Colonic mucosa (tissue), 4 donors: ENCODE measurements at regions not wholly inside any gene's neighbourhood (a gene's known extent, or its start where the extent isn't known, plus 50 kb on each side); places are given as distances from the start of the nearest gene placed in this dataset.
"Not testable (repeated sequence)": the region's sequence is repeated elsewhere in the genome, so short reads cannot be mapped to it uniquely, and the experiment has no call there.

Experiments used
- DNase-seq: peaks from one replicate; pipeline ENCODE4 v3.0.0-alpha.2; 2020
- H3K27ac ChIP-seq: fragments of 200-600 bp; one replicate; pipeline ENCODE4 v1.8.0; 2021
- H3K27me3 ChIP-seq: fragments of 200-600 bp; one replicate; pipeline ENCODE4 v1.8.0; 2021
- H3K36me3 ChIP-seq: fragments of 200-600 bp; one replicate; pipeline ENCODE4 v1.8.0; 2021
- H3K4me1 ChIP-seq: fragments of 200-600 bp; one replicate; pipeline ENCODE4 v1.8.0; 2021; ENCODE audit warnings: mild to moderate bottlenecking
- H3K4me3 ChIP-seq: fragments of 200-600 bp; one replicate; pipeline ENCODE4 v1.8.0; 2021
- H3K9ac ChIP-seq, 2 donors: one replicate each; pipeline ENCODE4 v1.7.0; 2013; ENCODE audit warnings: control low read depth in 2 of 2, low read depth in 2 of 2, low read length in 2 of 2
- H3K9me3 ChIP-seq: fragments of 200-600 bp; one replicate; pipeline ENCODE4 v1.8.0; 2021
- CTCF ChIP-seq: fragments of 200-600 bp; IDR thresholded peaks from one replicate; pipeline ENCODE4 v1.8.0; 2022; ENCODE audit warnings: antibody characterized with exemption, mild to moderate bottlenecking
- intact Hi-C: fragments of 100-400 bp; cut with DNase I; formaldehyde crosslinking; loops from one replicate; pipeline ENCODE4 v1.14.1; 2022
- donor health status: healthy.
- donor health status: DM: no; HTN: no; CAD: no.
- donor health status: DM: no; HTN: no; CAD: no.

DNA sequence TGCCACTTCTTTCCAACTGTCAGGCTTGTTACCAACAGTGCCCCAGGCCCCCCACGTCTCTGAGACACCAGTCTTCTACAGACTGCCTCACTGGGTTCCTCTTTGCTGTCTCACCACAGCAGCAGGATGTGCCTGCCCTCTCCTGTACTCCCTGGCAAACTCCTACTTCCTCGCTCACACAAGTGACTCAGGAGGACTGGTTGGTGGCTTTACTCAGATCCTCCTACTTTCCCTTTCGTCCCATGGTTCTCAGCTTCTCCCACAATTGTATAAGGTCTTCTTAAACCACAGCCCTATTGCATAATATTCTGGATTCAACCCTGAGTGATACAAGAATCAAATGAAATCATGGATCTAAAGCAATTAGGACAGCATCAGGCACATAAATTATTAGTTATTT lies 246.6 kb upstream of the PROK2 start:
- H3K9ac ChIP-seq = no peak overlapping the region
- no peaks in the 10 kb centered on the region for H3K4me1 ChIP-seq
- no peaks in the 10 kb centered on the region for H3K36me3 ChIP-seq
- H3K27me3 ChIP-seq = no peaks in the 10 kb centered on the region
- DNase-seq = no peak
- TF ChIP-seq CTCF = no peak
- H3K27ac ChIP-seq = no peak overlapping the region
- intact Hi-C loops = no loop called here
- no peak overlapping the region for H3K4me3 ChIP-seq
- H3K9me3 ChIP-seq = no peaks in the 10 kb centered on the region

DNA sequence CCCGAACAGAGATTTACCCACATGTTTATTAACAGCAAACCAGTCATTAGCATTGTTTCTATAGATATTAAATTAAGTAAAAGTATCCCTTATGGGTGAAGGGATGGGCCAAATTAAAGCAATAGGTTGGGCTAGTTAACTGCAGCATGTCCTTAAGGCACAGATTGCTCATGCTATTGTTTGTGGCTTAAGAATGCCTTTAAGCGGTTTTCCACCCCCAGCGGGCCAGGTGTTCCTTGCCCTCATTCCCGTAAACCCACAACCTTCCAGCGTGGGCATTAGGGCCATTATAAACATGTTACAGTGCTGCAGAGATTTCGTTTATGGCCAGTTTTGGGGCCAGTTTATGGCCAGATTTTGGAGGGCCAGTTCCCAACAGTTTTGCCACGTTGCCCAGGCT lies 245.3 kb upstream of the PROK2 start:
- H3K4me3 ChIP-seq, DNase-seq, H3K9me3 ChIP-seq, H3K27ac ChIP-seq, intact Hi-C loops, H3K4me1 ChIP-seq, H3K27me3 ChIP-seq, H3K36me3 ChIP-seq, H3K9ac ChIP-seq: not testable (repeated sequence)

DNA sequence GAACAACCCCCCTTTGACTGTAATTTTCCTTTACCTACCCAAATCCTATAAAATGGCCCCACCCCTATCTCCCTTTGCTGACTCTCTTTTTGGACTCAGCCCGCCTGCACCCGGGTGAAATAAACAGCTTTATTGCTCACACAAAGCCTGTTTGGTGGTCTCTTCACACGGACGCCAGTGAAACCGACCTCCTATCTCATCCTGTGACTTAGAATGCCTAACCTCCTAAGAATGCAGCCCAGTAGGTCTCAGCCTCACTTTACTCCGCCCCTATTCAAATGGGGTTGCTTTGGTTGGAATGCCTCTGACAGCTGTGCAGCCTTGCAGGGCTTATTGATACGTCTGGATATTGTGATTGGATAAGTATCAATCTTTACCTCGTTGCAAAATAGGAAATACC lies 243.8 kb upstream of the PROK2 start:
- H3K4me3 ChIP-seq, H3K9me3 ChIP-seq, H3K9ac ChIP-seq, H3K36me3 ChIP-seq, intact Hi-C loops, DNase-seq, H3K4me1 ChIP-seq, H3K27me3 ChIP-seq, H3K27ac ChIP-seq: not testable (repeated sequence)

DNA sequence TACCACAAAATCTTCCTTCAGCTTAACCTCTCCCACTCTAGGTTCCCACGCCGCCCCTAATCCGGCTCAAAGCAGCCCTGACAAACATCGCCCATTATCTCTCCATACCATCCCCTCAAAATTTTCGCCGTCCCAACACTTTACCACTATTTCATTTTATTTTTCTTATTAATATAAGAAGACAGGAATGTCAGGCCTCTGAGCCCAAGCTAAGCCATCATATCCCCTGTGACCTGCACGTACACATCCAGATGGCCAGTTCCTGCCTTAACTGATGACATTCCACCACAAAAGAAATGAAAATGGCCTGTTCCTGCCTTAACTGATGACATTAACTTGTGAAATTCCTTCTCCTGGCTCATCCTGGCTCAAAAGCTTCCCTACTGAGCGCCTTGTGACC lies 243.4 kb upstream of the PROK2 start:
- DNase-seq, H3K27me3 ChIP-seq, intact Hi-C loops, H3K27ac ChIP-seq, H3K4me1 ChIP-seq, H3K9ac ChIP-seq, H3K9me3 ChIP-seq, H3K4me3 ChIP-seq, H3K36me3 ChIP-seq: not testable (repeated sequence)

DNA sequence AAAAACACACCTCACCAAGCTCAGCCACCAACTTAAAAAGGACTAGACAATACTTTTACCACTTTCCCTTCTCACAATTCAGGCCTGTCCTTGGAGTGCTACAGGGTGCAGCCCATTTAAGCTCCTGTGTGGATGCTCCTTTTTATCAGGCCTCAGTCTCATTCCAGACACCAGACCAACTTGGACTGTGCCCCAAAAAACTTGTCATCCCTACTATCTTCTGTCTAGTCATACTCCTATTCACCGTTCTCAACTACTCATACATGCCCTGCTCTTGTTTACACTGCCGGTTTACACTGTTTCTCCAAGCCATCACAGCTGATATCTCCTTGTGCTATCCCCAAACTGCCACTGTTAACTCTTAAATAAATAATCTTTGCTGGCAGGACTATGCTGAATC lies 242.8 kb upstream of the PROK2 start:
- H3K27ac ChIP-seq, H3K27me3 ChIP-seq, H3K9me3 ChIP-seq, H3K4me1 ChIP-seq, DNase-seq, intact Hi-C loops, H3K4me3 ChIP-seq, H3K36me3 ChIP-seq, H3K9ac ChIP-seq: not testable (repeated sequence)

- Histone ChIP-seq H3K9me3 (no peaks in the 10 kb centered on the region), H3K36me3 (no peaks in the 10 kb centered on the region), H3K9ac (no peak overlapping the region), H3K4me1 (no peaks in the 10 kb centered on the region), H3K27me3 (no peaks in the 10 kb centered on the region), H3K4me3 (no peak overlapping the region), H3K27ac (no peak overlapping the region)
- intact Hi-C loops = no loop called here
- TF ChIP-seq CTCF = no peak
- DNase-seq = no peak
Measured at GRCh38 chr3:72022027-72022426, 237.1 kb upstream of the PROK2 start.

GRCh38 chr3:72021531-72021930 lies 236.6 kb upstream of the PROK2 start:
- no peak overlapping the region for H3K27ac ChIP-seq
- H3K9me3 ChIP-seq = no peaks in the 10 kb centered on the region
- H3K27me3 ChIP-seq = no peaks in the 10 kb centered on the region
- H3K36me3 ChIP-seq = no peaks in the 10 kb centered on the region
- intact Hi-C loops = no loop called here
- no peak overlapping the region for H3K4me3 ChIP-seq
- no peak for DNase-seq
- no peaks in the 10 kb centered on the region for H3K4me1 ChIP-seq
- no peak overlapping the region for H3K9ac ChIP-seq
- TF ChIP-seq CTCF = no peak
